ENCODE measurements at regions not wholly inside any gene's neighbourhood (a gene's known extent, or its start where the extent isn't known, plus 50 kb on each side); places are given as distances from the start of the nearest gene placed in this dataset.

DNA sequence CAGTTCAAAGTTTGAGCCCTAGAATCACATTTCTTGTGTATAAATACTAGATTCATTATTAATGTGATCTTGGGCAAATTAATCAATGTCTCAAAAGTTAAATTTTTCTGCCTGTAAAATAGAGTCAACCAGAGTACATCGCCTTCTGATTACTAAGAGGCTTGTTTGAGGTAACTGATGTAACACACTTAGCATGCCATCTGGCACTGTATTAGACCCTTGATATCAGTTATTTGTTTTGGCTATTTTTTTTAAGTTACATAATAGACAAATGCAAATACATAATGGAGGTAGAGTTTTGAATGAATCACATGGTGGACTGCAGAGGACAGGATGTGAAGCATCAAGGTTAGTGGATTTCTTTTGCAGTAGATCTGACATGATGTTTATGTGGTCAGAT, 298.4 kb downstream of the ADGRL2 start:
- Histone ChIP-seq H3K27me3 (no peaks in the 10 kb centered on the region), H3K27ac (no peak overlapping the region), H3K36me3 (replicated peaks in 1 of 2) (no peaks in the 10 kb centered on the region), H3K9me3 (replicated peaks in 1 of 3) (no peaks in the 10 kb centered on the region), H3K4me1 (replicated peaks in 1 of 2) (no peaks in the 10 kb centered on the region), H3K4me3 (no peak overlapping the region)
- intact Hi-C loops (cut with DNase I), result no loop called here
- WGBS, 4 donors, result 80 to 95% (median 93%) methylated on average over 1 of the region's 1 CpG
- no peak for DNase-seq
- no peak for TF ChIP-seq POLR2A (IDR thresholded peaks at IDR 0.05)
- TF ChIP-seq, protein P1, sequence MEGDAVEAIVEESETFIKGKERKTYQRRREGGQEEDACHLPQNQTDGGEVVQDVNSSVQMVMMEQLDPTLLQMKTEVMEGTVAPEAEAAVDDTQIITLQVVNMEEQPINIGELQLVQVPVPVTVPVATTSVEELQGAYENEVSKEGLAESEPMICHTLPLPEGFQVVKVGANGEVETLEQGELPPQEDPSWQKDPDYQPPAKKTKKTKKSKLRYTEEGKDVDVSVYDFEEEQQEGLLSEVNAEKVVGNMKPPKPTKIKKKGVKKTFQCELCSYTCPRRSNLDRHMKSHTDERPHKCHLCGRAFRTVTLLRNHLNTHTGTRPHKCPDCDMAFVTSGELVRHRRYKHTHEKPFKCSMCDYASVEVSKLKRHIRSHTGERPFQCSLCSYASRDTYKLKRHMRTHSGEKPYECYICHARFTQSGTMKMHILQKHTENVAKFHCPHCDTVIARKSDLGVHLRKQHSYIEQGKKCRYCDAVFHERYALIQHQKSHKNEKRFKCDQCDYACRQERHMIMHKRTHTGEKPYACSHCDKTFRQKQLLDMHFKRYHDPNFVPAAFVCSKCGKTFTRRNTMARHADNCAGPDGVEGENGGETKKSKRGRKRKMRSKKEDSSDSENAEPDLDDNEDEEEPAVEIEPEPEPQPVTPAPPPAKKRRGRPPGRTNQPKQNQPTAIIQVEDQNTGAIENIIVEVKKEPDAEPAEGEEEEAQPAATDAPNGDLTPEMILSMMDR (IDR thresholded peaks at IDR 0.05), result no peak

DNA sequence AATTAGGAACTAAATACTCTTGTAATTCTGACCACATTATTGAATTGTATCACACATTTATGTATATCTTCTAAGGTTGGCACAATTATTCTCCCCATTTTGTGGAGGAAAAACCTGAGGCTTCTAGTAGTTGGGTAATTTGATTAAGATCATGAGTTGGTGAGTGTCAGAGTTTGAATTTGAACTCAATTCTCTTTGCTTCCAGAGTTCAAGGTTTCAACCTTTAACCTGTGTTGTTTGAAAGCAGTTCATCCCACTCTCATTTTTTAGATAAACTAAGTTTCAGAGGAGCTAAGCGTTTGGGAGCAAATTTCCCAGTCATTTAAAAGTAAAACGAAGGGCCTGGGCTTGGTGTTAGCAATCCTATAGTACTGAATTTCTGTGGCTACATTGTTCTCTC, 293.4 kb downstream of the ADGRL2 start:
- intact Hi-C loops (cut with DNase I), result no loop called here
- no peaks in the 10 kb centered on the region for H3K36me3 ChIP-seq (replicated peaks in 1 of 2)
- WGBS, 4 donors, result 77 to 94% (median 89%) methylated on average over 2 of the region's 2 CpGs
- H3K4me1 ChIP-seq (replicated peaks in 1 of 2), result no peaks in the 10 kb centered on the region
- H3K27ac ChIP-seq, result no peak overlapping the region
- TF ChIP-seq POLR2A (IDR thresholded peaks at IDR 0.05), result no peak
- TF ChIP-seq, protein P1 (IDR thresholded peaks at IDR 0.05), result no peak
- no peaks in the 10 kb centered on the region for H3K9me3 ChIP-seq (replicated peaks in 1 of 3)
- no peak overlapping the region for H3K4me3 ChIP-seq
- H3K27me3 ChIP-seq, result no peaks in the 10 kb centered on the region
- DNase-seq, result no peak

DNA sequence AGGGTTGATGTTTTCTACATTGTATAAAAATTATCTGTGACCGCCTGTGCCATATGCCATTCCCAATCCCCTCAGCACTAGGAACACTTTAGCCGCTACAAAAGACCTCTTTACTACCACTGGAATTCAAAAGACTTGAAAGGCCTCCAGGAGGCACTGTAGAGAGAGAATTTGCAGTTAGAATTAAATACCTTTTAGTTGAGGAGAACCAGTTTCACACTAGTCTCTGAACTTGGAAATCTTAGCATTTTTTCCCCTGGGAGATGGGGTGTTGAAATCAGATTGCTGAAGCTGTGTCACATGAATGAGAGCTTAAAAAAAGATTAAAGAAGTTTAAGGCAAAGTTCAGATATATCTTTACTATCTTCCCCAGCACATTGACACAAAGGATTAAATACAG, 291.0 kb downstream of the ADGRL2 start:
- no peaks in the 10 kb centered on the region for H3K9me3 ChIP-seq (replicated peaks in 1 of 3)
- intact Hi-C loops (cut with DNase I), result no loop called here
- no peaks in the 10 kb centered on the region for H3K27me3 ChIP-seq
- H3K4me3 ChIP-seq, result no peak overlapping the region
- no peaks in the 10 kb centered on the region for H3K36me3 ChIP-seq (replicated peaks in 1 of 2)
- no peak for DNase-seq
- H3K27ac ChIP-seq, result no peak overlapping the region
- no peak for TF ChIP-seq POLR2A (IDR thresholded peaks at IDR 0.05)
- TF ChIP-seq, protein P1 (IDR thresholded peaks at IDR 0.05), result peak in 1 of 6 experiments; percentile 6
- 93 to 100% (median 99%) methylated on average over 2 of the region's 2 CpGs for WGBS, 4 donors
- H3K4me1 ChIP-seq (replicated peaks in 1 of 2), result no peaks in the 10 kb centered on the region

DNA sequence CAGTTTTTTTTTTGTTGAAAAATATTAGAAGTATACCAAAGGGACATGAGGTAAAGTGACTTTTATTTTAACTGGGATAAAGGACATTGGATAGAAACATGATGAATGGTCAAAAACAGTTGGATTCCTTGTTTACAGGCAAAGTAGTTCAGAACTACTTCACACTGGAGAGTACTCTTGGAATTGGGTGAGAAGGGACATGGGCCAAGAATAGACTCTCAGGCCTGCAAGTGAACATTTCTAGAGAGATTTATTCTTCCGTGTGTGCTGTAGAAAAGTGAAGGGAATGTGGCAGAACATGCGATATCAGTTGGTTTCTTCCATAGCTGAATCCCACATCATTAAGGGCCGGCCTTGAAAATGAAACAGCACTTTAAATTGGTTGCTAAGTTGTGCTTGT, 290.5 kb downstream of the ADGRL2 start:
- no peaks in the 10 kb centered on the region for H3K36me3 ChIP-seq (replicated peaks in 1 of 2)
- intact Hi-C loops (cut with DNase I), result no loop called here
- no peaks in the 10 kb centered on the region for H3K27me3 ChIP-seq
- 87 to 94% (median 92%) methylated on average over 3 of the region's 3 CpGs for WGBS, 4 donors
- H3K27ac ChIP-seq, result no peak overlapping the region
- H3K4me1 ChIP-seq (replicated peaks in 1 of 2), result no peaks in the 10 kb centered on the region
- TF ChIP-seq, protein P1 (IDR thresholded peaks at IDR 0.05), result no peak
- no peak for TF ChIP-seq POLR2A (IDR thresholded peaks at IDR 0.05)
- H3K9me3 ChIP-seq (replicated peaks in 1 of 3), result no peaks in the 10 kb centered on the region
- DNase-seq, result no peak
- no peak overlapping the region for H3K4me3 ChIP-seq

All from adrenal gland (tissue), 9 donors.